PFSK-1 (cell line): ENCODE measurements at regions not wholly inside any gene's neighbourhood (a gene's known extent, or its start where the extent isn't known, plus 50 kb on each side); places are given as distances from the start of the nearest gene placed in this dataset.

ENCODE experiments used
- FOXP2 ChIP-seq: optimal IDR thresholded peaks from 2 replicates; pipeline ENCODE3; 2011; ENCODE audit warnings: borderline replicate concordance, control low read depth, inconsistent platforms; ENCODE audit not compliant: insufficient read depth; ENCODE audit errors: extremely low read length, extremely low read depth
- POLR2AphosphoS5 ChIP-seq: IDR thresholded peaks from 2 replicates; pipeline ENCODE4 v1.6.1; 2012; ENCODE audit warnings: low read depth, mild to moderate bottlenecking, control low read depth, low read length, moderate library complexity
- REST ChIP-seq, 2 experiments: IDR thresholded peaks; 2 replicates each; pipeline versions ENCODE4 v1.6.1 to v1.8.0; 2011 to 2012; ENCODE audit warnings: low read depth in 2 of 2, low read length in 2 of 2, control low read depth in 1 of 2, inconsistent platforms in 1 of 2, mild to moderate bottlenecking in 1 of 2, moderate library complexity in 1 of 2; ENCODE audit not compliant: insufficient read depth in 1 of 2
- SIN3A ChIP-seq: IDR thresholded peaks from 2 replicates; pipeline ENCODE4 v1.6.1; 2012; ENCODE audit warnings: mild to moderate bottlenecking, low read length, moderate library complexity, borderline replicate concordance; ENCODE audit not compliant: insufficient read depth
- TAF1 ChIP-seq: IDR thresholded peaks from 2 replicates; pipeline ENCODE4 v1.6.1; 2012; ENCODE audit warnings: low read length, control low read depth, borderline replicate concordance; ENCODE audit not compliant: insufficient read depth

GRCh38 chr6:147752689-147753403 is 244.4 kb downstream of the SAMD5 start:
- TF ChIP-seq POLR2AphosphoS5 = no peak
- TF ChIP-seq REST (IDR thresholded peaks at IDR 0.05; ENCODE audit: insufficient read depth in 1 of 2, low read depth in 2 of 2, low read length in 2 of 2) = no peak
- TF ChIP-seq TAF1 = no peak
- no peak for TF ChIP-seq SIN3A
- TF ChIP-seq FOXP2 = no peak
